ENCODE measurements at regions not wholly inside any gene's neighbourhood (a gene's known extent, or its start where the extent isn't known, plus 50 kb on each side); places are given as distances from the start of the nearest gene placed in this dataset.
A peak's percentile ranks its signal among the peaks of the same experiment; 100 is the strongest.

GRCh38 chr13:86946734-86947133 is 724.4 kb upstream of the SLITRK5 start:
- no peak for DNase-seq (ENCODE audit: low read depth)

DNA sequence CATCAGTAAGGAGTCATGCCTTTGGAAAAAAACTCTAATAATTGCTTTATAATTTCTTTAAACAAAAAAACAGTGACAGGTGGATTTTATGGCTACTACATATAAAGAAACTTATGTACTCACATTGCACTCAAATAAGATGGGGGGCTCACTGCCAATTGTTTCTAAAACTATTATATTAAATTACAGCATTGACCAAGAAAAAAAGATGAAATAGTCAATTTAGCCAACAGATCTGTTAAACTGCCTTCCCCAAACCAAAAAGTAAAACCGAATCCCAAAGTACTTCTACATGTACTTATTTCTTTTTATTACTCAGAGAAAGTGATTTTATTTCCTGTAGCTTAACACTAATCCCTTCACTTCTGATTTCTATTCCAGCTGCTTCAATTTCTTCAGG is 716.8 kb upstream of the SLITRK5 start:
- DNase-seq (ENCODE audit: low read depth), result no peak

DNA sequence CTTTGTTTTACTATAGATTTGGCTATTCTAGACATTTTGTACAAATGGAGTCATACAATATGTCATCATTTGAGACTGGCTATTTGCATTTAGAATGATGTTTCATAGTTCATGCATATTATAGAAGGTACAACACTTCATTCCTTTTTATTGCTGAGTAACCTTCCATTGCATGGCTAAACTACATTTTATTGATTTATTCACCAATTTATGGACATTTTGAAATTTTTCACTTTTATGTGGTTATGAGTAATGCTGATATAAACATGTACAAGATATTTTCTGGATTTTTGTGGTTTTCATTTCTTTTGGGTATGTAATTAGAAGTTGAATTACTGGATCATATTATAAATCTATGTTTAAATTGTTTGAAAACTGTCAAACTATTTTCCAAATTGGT is 710.3 kb upstream of the SLITRK5 start:
- no peak for DNase-seq (ENCODE audit: low read depth)

- no peak for DNase-seq (ENCODE audit: low read depth)
Observed at GRCh38 chr13:86974251-86974994, 696.7 kb upstream of the SLITRK5 start.

- no peak for DNase-seq (ENCODE audit: low read depth)
Observed at GRCh38 chr13:86974995-86975328, 696.2 kb upstream of the SLITRK5 start.

DNA sequence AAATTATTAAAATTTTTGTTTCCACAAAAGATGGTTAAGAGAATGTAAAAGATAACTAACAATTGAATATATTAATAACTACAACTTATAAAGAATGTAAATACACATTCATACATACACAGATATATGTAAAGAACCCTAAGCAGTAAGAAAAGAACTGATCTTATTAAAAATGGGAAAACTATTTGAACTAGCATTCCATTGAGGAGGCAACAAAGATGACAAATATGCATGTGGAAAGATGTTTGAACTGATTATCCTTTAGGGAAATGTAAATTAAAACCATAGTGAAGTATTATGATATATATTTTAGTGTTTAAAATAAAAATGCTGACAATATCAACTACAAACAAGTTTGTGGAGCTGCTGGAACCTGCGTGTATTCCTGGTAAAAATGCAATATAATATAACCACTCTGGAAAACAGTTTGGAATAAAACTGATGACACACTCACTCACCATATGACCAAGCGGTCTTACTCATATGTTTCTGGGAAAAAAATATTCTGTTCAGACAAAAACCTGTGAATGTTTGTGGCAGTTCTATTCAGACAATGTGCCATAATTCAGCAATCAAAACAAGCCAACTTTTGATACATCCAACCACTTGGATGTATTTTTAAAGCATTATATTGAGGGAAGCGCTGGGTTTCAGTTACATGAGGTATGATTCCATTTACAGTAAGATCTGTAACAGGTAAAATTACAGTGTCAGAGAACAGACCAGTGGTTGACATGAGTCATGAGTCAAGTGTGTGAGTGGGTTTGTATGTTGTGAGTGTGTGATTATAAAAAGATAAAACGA is 694.4 kb upstream of the SLITRK5 start:
- no peak for DNase-seq (ENCODE audit: low read depth)

GRCh38 chr13:86986448-86986847 is 684.7 kb upstream of the SLITRK5 start:
- peak; percentile 3 for DNase-seq (ENCODE audit: low read depth)

DNA sequence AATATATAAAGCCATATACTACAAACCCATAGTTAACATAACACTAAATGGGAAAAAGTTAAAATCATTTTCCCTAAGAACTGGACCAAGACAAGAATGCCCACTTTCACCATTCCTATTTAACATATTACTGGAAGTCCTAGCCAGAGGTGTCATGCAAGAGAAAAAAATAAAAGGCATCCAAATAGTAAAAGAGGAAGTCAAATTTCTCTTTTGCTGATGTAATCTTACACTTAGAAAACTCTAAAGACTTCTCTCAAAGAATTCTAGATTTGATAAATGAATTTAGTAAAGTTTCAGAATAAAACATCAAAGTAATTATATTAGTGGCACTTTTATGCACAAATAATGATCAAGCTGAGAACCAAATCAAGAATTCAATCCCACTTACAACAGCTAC is 678.9 kb upstream of the SLITRK5 start:
- no peak for DNase-seq (ENCODE audit: low read depth)

DNA sequence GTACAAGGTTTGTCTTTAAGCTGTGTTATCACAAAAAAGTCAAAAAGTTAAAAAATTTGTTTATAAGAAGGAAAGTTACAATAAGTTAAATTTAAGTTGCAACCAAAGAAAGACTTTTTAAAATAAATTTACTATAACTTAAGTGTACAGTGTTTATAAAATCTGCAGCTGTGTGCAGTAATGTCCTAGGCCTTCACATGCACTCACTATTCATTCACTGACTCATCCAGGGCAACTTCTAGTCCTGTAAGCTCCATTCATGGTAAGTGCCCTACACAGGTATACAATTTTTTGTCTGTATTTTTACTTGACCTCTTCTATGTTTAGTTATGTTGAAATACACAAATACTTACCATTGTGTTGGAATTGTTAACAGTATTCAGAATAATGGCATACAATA is 667.9 kb upstream of the SLITRK5 start:
- no peak for DNase-seq (ENCODE audit: low read depth)

DNA sequence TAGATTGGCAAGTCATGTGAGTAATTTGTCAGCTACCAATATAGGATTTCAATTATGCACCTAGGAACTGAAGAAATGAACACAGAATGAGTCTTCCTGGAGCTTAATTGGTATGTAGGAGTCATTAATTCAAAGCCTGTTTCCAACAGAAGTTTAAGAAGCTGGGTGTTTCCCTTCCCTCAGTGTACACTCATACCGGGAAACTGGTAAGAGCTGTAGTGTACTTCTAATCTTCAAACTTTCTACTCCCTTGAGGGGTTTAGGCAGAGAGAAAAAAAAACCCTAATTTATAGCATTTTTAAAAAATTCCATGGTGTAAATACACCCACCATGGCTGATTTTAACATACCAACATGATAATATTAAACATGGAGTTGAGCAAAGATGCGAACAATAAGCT is 665.7 kb upstream of the SLITRK5 start:
- DNase-seq (ENCODE audit: low read depth), result no peak

GRCh38 chr13:87035526-87035925 is 635.6 kb upstream of the SLITRK5 start:
- no peak for DNase-seq (ENCODE audit: low read depth)

DNA sequence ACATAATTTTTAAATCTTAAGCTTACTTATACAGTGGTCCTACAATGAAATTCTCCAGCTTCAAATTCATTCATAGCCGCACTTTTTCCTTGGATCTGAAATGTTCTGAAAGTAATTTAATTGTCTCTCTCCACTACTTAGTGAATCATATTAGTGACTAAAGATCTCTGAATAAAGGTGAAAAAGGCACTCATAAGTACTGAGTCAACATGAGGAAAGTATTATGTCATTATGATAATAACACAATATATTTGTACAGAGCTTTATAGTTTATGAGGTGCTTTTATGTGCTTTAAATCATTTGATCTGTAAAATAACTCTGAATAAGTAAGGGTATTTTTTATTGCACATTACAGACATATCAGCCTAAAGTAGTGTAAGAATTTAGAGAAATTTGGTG is 628.2 kb upstream of the SLITRK5 start:
- peak; percentile 5 for DNase-seq (ENCODE audit: low read depth)

DNA sequence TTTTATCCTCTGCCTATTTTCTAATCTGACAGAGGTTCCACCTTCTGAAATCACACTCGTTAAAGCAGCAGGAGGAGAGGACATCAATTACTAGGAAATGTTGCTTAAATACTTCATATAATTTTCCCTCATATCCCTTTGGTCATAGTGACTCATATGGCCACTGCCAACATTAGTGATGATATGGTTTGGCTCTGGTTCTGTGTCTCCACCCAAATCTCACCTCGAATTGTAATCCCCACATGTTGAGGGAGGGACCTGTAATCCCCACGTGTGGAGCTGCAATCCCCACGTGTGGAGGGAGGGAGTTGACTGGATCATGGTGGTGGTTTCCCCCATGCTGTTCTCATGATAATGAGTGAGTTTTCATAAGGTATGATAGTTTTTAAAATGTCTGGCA is 618.4 kb upstream of the SLITRK5 start:
- DNase-seq (ENCODE audit: low read depth), result no peak

DNA sequence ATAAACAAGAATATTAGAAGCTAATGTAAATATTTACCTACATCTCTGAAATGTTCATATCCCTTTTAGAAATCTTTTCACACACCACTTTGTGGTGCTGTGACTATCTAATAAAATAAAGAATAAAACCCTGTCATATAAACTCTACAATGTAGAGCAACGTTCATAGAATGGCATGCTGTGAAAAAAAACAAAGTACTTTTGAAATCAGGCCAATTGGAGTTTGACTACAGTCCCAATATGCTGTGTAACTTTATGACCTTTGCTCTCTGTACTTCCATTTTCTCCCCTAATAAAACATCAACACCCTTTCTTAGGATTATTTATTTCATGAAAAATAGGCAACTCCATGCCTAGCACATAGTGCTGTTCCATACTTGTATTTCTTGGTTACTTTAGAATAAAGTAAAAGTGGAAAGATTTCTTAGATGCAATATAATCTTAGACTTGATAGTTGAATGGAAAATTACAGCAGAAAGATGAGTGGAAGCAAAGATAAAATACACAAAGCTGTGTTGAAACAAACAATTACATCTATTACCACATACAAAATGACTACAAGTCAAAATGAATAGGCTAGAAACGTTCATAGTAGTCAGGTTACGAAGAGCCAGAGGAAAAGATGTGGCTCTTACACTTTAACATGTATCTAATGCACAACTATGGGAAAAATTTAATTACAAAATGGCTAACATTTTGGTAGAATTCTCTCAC is 613.2 kb upstream of the SLITRK5 start:
- no peak for DNase-seq (ENCODE audit: low read depth)

GRCh38 chr13:87058786-87059329 is 612.3 kb upstream of the SLITRK5 start:
- no peak for DNase-seq (ENCODE audit: low read depth)

DNA sequence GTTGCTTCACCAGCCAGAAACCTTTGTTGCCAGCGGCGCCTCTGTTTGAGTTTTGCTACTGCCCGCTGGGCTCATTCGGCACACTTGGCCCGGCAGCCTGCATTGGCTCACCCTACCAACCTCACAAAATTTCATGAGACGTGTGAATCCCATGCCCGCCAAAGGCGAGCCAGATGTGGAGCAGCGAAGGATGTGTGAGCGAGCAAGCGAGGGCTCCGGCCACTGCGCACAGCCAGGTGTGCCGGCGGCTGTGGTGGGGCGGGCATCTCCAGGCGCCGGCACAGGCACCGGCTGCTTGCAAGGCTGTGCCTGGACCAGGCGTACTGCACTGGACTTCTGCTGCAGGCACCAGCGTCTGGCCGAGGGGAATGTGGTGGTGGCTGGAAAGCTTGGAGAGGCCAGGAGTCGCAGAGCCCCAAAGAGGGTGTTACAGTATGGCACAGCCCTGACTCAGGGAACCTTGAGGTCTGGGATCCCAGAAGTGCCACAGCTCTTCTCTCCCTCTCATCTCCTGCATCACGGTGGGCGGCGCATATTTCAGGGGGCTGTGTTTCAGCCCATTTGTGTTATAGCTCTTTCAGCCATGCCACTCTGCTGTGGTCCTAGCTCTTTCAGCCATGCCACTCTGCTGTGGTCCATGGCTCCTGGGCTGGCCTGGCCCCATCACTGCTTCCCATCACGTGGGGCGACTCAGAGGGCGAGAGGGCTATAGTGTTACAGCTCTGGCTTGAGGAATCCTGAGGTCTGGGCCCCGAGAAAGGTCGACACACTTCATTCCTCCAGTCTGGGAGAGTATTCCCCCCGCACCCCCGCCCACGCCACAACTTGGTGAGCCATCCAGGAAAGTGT is 592.0 kb upstream of the SLITRK5 start:
- DNase-seq (ENCODE audit: low read depth), result no peak

DNA sequence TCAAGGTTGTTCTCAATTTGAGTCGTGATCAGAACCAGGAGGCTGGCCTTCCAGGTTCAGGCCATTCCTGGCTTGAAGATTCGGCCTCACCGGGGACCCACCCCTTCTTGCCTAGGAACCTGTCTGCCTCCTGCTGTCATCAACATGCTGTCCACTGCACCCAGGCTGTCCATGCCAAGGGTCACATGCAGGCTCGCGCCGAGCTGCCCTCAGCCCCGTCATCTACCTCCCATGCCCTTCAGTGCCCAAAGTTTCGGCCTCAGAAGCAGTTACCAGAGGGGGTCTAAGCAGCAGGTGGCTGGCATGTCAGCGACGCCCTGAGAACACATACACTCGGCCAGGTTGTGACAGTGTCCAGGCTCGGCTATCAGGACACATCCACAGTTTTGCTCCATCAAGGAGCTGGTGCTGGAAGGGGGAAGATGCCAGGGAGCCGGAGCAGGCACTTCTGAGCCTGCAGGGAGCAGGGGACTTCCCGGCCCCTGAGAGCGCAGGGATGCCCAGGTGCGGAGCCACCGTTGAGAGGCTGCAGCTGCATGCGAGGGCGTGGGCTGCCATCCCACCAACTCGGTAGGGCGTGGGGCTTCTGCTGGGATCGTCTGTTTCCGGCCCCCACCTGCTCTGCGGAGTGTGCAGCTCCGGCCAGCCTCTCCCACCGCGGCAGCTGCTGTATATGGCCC is 590.9 kb upstream of the SLITRK5 start:
- no peak for DNase-seq (ENCODE audit: low read depth)

GRCh38 chr13:87084192-87084591 is 587.0 kb upstream of the SLITRK5 start:
- no peak for DNase-seq (ENCODE audit: low read depth)

DNA sequence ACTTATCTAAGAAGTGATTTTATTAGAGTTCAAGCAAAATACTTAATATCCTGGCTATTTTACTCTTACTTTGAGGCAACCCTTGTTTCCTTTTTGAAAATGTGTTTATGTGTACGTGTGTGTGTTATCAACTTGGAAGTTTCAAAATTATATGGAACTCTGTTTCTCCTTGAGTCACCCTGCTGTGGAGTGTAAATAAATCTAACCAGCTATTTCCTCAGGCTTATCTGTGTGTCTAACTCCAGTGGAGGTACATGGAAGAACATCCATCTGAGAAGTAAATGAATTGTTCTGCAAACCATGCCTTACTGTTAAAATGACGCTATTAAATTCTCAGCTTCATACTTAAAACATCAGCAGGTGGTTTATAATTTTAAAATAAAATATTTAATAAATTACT is 583.4 kb upstream of the SLITRK5 start:
- peak; percentile 58 for DNase-seq (ENCODE audit: low read depth)

GRCh38 chr13:87089391-87089790 is 581.8 kb upstream of the SLITRK5 start:
- DNase-seq (ENCODE audit: low read depth), result peak; percentile 92

GRCh38 chr13:87093399-87093798 is 577.8 kb upstream of the SLITRK5 start:
- no peak for DNase-seq (ENCODE audit: low read depth)
